PC-3 (cell line): ENCODE measurements at regions not wholly inside any gene's neighbourhood (a gene's known extent, or its start where the extent isn't known, plus 50 kb on each side); places are given as distances from the start of the nearest gene placed in this dataset.

Source experiments
- CTCF ChIP-seq: fragments of 300-600 bp; sonication (generic); conservative IDR thresholded peaks from 2 replicates; pipeline ENCODE4 v1.5.1; 2017; ENCODE audit warnings: antibody characterized with exemption, low read depth, mild to moderate bottlenecking, low read length
- EZH2 ChIP-seq: fragments of 300-600 bp; sonication (generic); IDR thresholded peaks from one replicate; pipeline ENCODE4 v1.6.1; 2017; ENCODE audit warnings: antibody characterized with exemption, mild to moderate bottlenecking, low read length; ENCODE audit not compliant: unreplicated experiment

GRCh38 chr9:81753436-81753835, 64.1 kb upstream of the TLE1 start:
- TF ChIP-seq CTCF (no peak), EZH2 (no peak)
